ENCODE measurements at regions not wholly inside any gene's neighbourhood (a gene's known extent, or its start where the extent isn't known, plus 50 kb on each side); places are given as distances from the start of the nearest gene placed in this dataset.
A peak's percentile ranks its signal among the peaks of the same experiment; 100 is the strongest.

DNA sequence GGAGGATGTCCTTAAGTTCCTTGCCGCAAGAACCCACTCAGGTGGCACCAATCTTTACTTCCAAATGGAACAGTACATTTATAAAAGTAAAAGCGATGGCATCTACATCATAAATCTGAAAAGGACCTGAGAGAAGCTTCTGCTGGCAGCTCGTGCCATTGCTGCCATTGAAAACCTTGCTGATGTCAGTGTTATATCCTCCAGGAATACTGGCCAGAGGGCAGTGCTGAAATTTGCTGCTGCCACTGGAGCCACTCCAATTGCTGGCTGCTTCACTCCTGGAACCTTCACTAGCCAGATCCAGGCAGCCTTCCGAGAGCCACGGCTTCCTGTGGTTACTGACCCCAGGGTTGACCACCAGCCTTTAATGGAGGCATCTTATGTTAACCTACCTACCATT, 191.7 kb downstream of the TRIM27 start:
- WGBS (ENCODE audit: extremely low coverage, insufficient coverage, insufficient read length), result no CpG with 5 or more reads among the region's 5 CpGs
- Histone ChIP-seq H3K4me2 (ENCODE audit: low read length) (no peak overlapping the region), H2BK12ac (ENCODE audit: low read length) (no peak overlapping the region), H3K4me3 (ENCODE audit: low read depth, low read length) (no peak overlapping the region), H3K79me2 (ENCODE audit: control insufficient read depth, insufficient read depth, low read length, poor library complexity) (no peaks in the 10 kb centered on the region), H3K18ac (ENCODE audit: low read length) (no peak overlapping the region), H2AK5ac (ENCODE audit: low read length) (no peak overlapping the region), H4K91ac (ENCODE audit: low read depth, low read length) (no peak overlapping the region), H3K9ac (ENCODE audit: low read length) (no peak overlapping the region), H3K4ac (ENCODE audit: low read depth, low read length) (no peak overlapping the region), H3K27ac (ENCODE audit: low read depth, low read length) (no peak overlapping the region), H3K79me1 (ENCODE audit: low read length) (no peaks in the 10 kb centered on the region), H3K36me3 (ENCODE audit: control insufficient read depth in 1 of 2, insufficient read depth in 2 of 2, low read length in 2 of 2) (no peaks in the 10 kb centered on the region), H3K4me1 (ENCODE audit: control insufficient read depth in 1 of 2, insufficient read depth in 2 of 2, low read length in 2 of 2) (peaks cover 0 to 2% of the 10 kb centered on the region in 2 experiments), H3K9me3 (ENCODE audit: insufficient read depth, low read depth, low read length) (no peaks in the 10 kb centered on the region), H2BK120ac (ENCODE audit: insufficient read depth, low read length, poor library complexity) (no peak overlapping the region), H3K27me3 (ENCODE audit: insufficient read depth, low read length) (no peaks in the 10 kb centered on the region), H2BK5ac (ENCODE audit: low read depth, low read length, poor library complexity) (no peak overlapping the region), H3K14ac (ENCODE audit: low read length) (no peak overlapping the region), H2AFZ (ENCODE audit: insufficient read depth, low read length, poor library complexity) (no peak overlapping the region), H4K12ac (ENCODE audit: low read depth, low read length) (no peak overlapping the region), H3K23ac (ENCODE audit: low read length) (no peak overlapping the region), H4K8ac (ENCODE audit: low read depth, low read length) (no peak overlapping the region)
- no peak for DNase-seq

DNA sequence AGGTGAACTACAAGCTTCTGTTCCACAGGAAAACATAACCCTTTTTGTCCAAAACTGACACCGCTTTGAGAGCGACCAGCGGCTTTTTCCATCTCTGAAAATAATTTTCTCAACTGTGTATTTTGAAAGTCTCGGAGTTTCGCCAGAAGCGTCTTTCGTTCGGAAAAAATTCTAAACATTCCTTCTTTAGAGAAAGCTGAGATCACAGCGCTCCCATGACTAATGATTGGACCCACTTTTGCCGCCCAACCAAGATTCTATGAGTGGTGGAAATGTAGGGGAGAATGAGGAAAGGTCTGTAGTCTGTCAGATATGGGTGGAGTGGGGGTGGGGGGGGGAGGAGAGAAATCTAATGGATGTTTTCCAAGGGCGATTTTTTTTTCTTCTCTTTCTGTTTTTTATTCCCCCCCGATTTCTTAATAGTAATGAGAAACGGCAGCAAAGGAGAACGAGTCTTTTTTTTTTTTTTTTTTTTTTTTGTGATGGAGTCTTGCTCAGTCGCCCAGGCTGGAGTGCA, 189.3 kb downstream of the TRIM27 start:
- Histone ChIP-seq H4K12ac (ENCODE audit: low read depth, low read length) (no peak overlapping the region), H3K4me2 (ENCODE audit: low read length) (no peak overlapping the region), H3K23ac (ENCODE audit: low read length) (no peak overlapping the region), H2BK120ac (ENCODE audit: insufficient read depth, low read length, poor library complexity) (no peak overlapping the region), H4K91ac (ENCODE audit: low read depth, low read length) (no peak overlapping the region), H3K79me2 (ENCODE audit: control insufficient read depth, insufficient read depth, low read length, poor library complexity) (no peaks in the 10 kb centered on the region), H3K4me1 (ENCODE audit: control insufficient read depth in 1 of 2, insufficient read depth in 2 of 2, low read length in 2 of 2) (peaks cover 0 to 4% of the 10 kb centered on the region in 2 experiments), H3K27ac (ENCODE audit: low read depth, low read length) (no peak overlapping the region), H3K18ac (ENCODE audit: low read length) (no peak overlapping the region), H2BK12ac (ENCODE audit: low read length) (no peak overlapping the region), H4K8ac (ENCODE audit: low read depth, low read length) (no peak overlapping the region), H2AFZ (ENCODE audit: insufficient read depth, low read length, poor library complexity) (no peak overlapping the region), H2BK5ac (ENCODE audit: low read depth, low read length, poor library complexity) (no peak overlapping the region), H3K9ac (ENCODE audit: low read length) (no peak overlapping the region), H3K4me3 (ENCODE audit: low read depth, low read length) (no peak overlapping the region), H3K4ac (ENCODE audit: low read depth, low read length) (no peak overlapping the region), H3K79me1 (ENCODE audit: low read length) (no peaks in the 10 kb centered on the region), H3K36me3 (ENCODE audit: control insufficient read depth in 1 of 2, insufficient read depth in 2 of 2, low read length in 2 of 2) (no peaks in the 10 kb centered on the region), H3K9me3 (ENCODE audit: insufficient read depth, low read depth, low read length) (no peaks in the 10 kb centered on the region), H3K14ac (ENCODE audit: low read length) (no peak overlapping the region), H3K27me3 (ENCODE audit: insufficient read depth, low read length) (peaks cover 13% of the 10 kb centered on the region), H2AK5ac (ENCODE audit: low read length) (no peak overlapping the region)
- DNase-seq, result peak; percentile 54 to 75
- WGBS (ENCODE audit: extremely low coverage, insufficient coverage, insufficient read length), result no CpG with 5 or more reads among the region's 15 CpGs

DNA sequence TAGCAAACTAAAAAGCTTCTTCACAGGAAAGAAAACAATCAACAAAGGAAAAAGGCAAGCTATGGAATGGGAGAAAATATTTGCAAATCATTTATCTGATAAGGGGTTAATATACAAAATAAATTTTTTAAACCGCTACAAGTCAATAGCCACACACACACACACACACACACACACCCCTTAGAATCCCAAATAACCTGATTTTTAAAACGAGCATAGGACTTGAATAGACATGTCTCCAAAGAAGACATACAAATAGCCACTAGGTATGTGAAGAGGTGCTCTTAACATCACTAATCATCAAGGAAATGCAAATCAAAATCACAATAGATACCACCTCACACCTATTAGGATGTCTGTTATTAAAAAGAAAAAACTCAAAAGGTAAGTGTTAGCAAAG, 187.7 kb downstream of the TRIM27 start:
- no peak overlapping the region for H3K27ac ChIP-seq (ENCODE audit: low read depth, low read length)
- H2BK5ac ChIP-seq (ENCODE audit: low read depth, low read length, poor library complexity), result no peak overlapping the region
- no peaks in the 10 kb centered on the region for H3K9me3 ChIP-seq (ENCODE audit: insufficient read depth, low read depth, low read length)
- no peak overlapping the region for H2BK12ac ChIP-seq (ENCODE audit: low read length)
- WGBS (ENCODE audit: extremely low coverage, insufficient coverage, insufficient read length), result no CpG with 5 or more reads among the region's 2 CpGs
- no peak overlapping the region for H2BK120ac ChIP-seq (ENCODE audit: insufficient read depth, low read length, poor library complexity)
- no peaks in the 10 kb centered on the region for H3K79me2 ChIP-seq (ENCODE audit: control insufficient read depth, insufficient read depth, low read length, poor library complexity)
- H2AK5ac ChIP-seq (ENCODE audit: low read length), result no peak overlapping the region
- no peaks in the 10 kb centered on the region for H3K36me3 ChIP-seq (ENCODE audit: control insufficient read depth in 1 of 2, insufficient read depth in 2 of 2, low read length in 2 of 2)
- no peak overlapping the region for H3K18ac ChIP-seq (ENCODE audit: low read length)
- no peak overlapping the region for H3K14ac ChIP-seq (ENCODE audit: low read length)
- no peak overlapping the region for H4K12ac ChIP-seq (ENCODE audit: low read depth, low read length)
- H3K4ac ChIP-seq (ENCODE audit: low read depth, low read length), result no peak overlapping the region
- no peaks in the 10 kb centered on the region for H3K79me1 ChIP-seq (ENCODE audit: low read length)
- H2AFZ ChIP-seq (ENCODE audit: insufficient read depth, low read length, poor library complexity), result no peak overlapping the region
- H3K9ac ChIP-seq (ENCODE audit: low read length), result no peak overlapping the region
- H3K4me3 ChIP-seq (ENCODE audit: low read depth, low read length), result no peak overlapping the region
- H3K23ac ChIP-seq (ENCODE audit: low read length), result no peak overlapping the region
- peaks cover 13% of the 10 kb centered on the region for H3K27me3 ChIP-seq (ENCODE audit: insufficient read depth, low read length)
- H3K4me1 ChIP-seq (ENCODE audit: control insufficient read depth in 1 of 2, insufficient read depth in 2 of 2, low read length in 2 of 2), result peaks cover 0 to 3% of the 10 kb centered on the region in 2 experiments
- DNase-seq, result no peak
- H3K4me2 ChIP-seq (ENCODE audit: low read length), result no peak overlapping the region
- H4K91ac ChIP-seq (ENCODE audit: low read depth, low read length), result no peak overlapping the region
- H4K8ac ChIP-seq (ENCODE audit: low read depth, low read length), result no peak overlapping the region

DNA sequence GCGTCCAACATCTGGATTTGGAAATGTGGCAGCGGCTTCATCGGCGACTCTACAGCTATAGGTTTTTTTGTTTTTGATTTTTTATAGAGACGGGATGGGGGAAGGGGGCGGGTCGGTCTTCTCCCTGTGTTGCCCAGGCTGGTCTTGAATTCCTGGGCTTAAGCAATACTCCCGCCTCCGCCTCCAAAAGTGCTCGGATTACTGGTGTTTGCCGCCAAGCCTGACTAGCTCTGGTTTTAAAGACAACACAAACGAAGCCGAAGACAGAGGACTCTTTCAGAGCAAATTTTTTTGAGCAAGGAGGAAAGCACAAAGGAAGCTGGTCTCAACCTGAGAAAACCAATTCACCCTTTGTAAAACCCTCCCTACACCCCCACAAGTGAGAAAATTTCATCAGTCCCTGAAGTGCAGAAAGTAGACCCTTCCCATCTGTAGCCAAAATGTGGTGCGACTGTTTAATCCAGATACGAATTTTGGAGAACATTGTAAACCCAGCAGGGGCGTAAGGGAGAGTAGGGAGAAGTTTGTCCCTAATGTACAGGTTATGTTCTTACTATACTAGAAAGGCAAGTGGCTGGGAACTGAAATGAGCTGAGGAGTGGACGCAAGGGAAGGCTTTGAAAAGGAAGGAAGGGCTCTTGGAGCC, 185.9 kb downstream of the TRIM27 start:
- H3K9ac ChIP-seq (ENCODE audit: low read length), result no peak overlapping the region
- DNase-seq, result peak; percentile 32 to 50
- no CpG with 5 or more reads among the region's 17 CpGs for WGBS (ENCODE audit: extremely low coverage, insufficient coverage, insufficient read length)
- no peak overlapping the region for H2BK5ac ChIP-seq (ENCODE audit: low read depth, low read length, poor library complexity)
- no peaks in the 10 kb centered on the region for H3K9me3 ChIP-seq (ENCODE audit: insufficient read depth, low read depth, low read length)
- H3K79me2 ChIP-seq (ENCODE audit: control insufficient read depth, insufficient read depth, low read length, poor library complexity), result no peaks in the 10 kb centered on the region
- H3K4me1 ChIP-seq (ENCODE audit: control insufficient read depth in 1 of 2, insufficient read depth in 2 of 2, low read length in 2 of 2), result peaks cover 0 to 3% of the 10 kb centered on the region in 2 experiments
- no peak overlapping the region for H3K18ac ChIP-seq (ENCODE audit: low read length)
- H2AK5ac ChIP-seq (ENCODE audit: low read length), result no peak overlapping the region
- H3K36me3 ChIP-seq (ENCODE audit: control insufficient read depth in 1 of 2, insufficient read depth in 2 of 2, low read length in 2 of 2), result no peaks in the 10 kb centered on the region
- H3K27me3 ChIP-seq (ENCODE audit: insufficient read depth, low read length), result peaks cover 13% of the 10 kb centered on the region
- no peak overlapping the region for H4K12ac ChIP-seq (ENCODE audit: low read depth, low read length)
- H2BK12ac ChIP-seq (ENCODE audit: low read length), result no peak overlapping the region
- H3K4ac ChIP-seq (ENCODE audit: low read depth, low read length), result no peak overlapping the region
- no peak overlapping the region for H3K14ac ChIP-seq (ENCODE audit: low read length)
- H3K27ac ChIP-seq (ENCODE audit: low read depth, low read length), result no peak overlapping the region
- no peak overlapping the region for H3K4me3 ChIP-seq (ENCODE audit: low read depth, low read length)
- no peaks in the 10 kb centered on the region for H3K79me1 ChIP-seq (ENCODE audit: low read length)
- H3K4me2 ChIP-seq (ENCODE audit: low read length), result peak overlapping the region; percentile 36
- H4K8ac ChIP-seq (ENCODE audit: low read depth, low read length), result no peak overlapping the region
- H2AFZ ChIP-seq (ENCODE audit: insufficient read depth, low read length, poor library complexity), result no peak overlapping the region
- H2BK120ac ChIP-seq (ENCODE audit: insufficient read depth, low read length, poor library complexity), result no peak overlapping the region
- no peak overlapping the region for H3K23ac ChIP-seq (ENCODE audit: low read length)
- H4K91ac ChIP-seq (ENCODE audit: low read depth, low read length), result no peak overlapping the region
